Gastroesophageal sphincter (tissue), 3 donors: ENCODE measurements at regions not wholly inside any gene's neighbourhood (a gene's known extent, or its start where the extent isn't known, plus 50 kb on each side); places are given as distances from the start of the nearest gene placed in this dataset.

Experiments used
- POLR2A ChIP-seq, 2 donors: fragments of 450-650 bp; IDR thresholded peaks; one replicate each; pipeline ENCODE4 v1.6.1; 2017; ENCODE audit warnings: antibody characterized with exemption in 2 of 2, mild to moderate bottlenecking in 2 of 2, moderate library complexity in 1 of 2
- TF ChIP-seq, protein P1 (sequence below), 4 experiments: fragments of 200-600 bp in 2 of 4; fragments of 450-650 bp in 2 of 4; sonication (generic) in 1 of 4; IDR thresholded peaks; one replicate each; pipeline ENCODE4 v1.5.1; 2017 to 2019; ENCODE audit warnings: antibody characterized with exemption in 4 of 4, mild to moderate bottlenecking in 2 of 4, moderate library complexity in 2 of 4

DNA sequence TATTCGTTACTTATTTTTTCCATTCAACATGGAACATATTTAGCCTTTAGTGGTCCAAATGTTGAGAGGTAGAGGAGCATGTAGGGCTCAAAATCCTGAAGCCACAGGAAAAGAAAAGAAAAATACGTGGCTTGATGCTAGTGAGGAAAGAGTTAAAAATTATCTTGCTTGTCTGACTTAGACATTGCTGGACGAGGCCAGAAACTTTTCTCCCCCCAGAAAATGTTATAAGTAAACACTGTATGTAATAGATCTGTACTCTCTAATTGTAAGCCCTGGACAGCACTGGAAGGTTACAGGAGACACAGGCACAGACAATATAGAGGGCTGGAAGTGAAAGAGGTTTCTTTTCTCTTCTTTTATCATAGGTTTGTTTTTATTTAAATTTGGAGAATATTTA, 165.6 kb downstream of the ZFP64 start:
- TF ChIP-seq, protein P1, sequence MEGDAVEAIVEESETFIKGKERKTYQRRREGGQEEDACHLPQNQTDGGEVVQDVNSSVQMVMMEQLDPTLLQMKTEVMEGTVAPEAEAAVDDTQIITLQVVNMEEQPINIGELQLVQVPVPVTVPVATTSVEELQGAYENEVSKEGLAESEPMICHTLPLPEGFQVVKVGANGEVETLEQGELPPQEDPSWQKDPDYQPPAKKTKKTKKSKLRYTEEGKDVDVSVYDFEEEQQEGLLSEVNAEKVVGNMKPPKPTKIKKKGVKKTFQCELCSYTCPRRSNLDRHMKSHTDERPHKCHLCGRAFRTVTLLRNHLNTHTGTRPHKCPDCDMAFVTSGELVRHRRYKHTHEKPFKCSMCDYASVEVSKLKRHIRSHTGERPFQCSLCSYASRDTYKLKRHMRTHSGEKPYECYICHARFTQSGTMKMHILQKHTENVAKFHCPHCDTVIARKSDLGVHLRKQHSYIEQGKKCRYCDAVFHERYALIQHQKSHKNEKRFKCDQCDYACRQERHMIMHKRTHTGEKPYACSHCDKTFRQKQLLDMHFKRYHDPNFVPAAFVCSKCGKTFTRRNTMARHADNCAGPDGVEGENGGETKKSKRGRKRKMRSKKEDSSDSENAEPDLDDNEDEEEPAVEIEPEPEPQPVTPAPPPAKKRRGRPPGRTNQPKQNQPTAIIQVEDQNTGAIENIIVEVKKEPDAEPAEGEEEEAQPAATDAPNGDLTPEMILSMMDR (IDR thresholded peaks at IDR 0.05), result no peak
- no peak for TF ChIP-seq POLR2A (IDR thresholded peaks at IDR 0.05)
